GM12878 (cell line): ENCODE measurements at regions not wholly inside any gene's neighbourhood (a gene's known extent, or its start where the extent isn't known, plus 50 kb on each side); places are given as distances from the start of the nearest gene placed in this dataset.

Experiments
- ATAC-seq: fragments of 200-7000 bp; cut with Tn5 transposase; 3 replicates; pipeline ENCODE4 v1.9.1; 2020; ENCODE audit warnings: mild to moderate bottlenecking, moderate library complexity
- BruUV-seq: library from RNA; stranded (reverse); fragments of 400-500 nt; replicated peaks from 2 replicates; lab custom pipeline; 2021; lab: Mats Ljungman, UMichigan
- CTCF ChIA-PET: fragments of 300-600 bp; sonication (Branson Sonifier 250); formaldehyde crosslinking; extraction: SDS; loops from one replicate; lab custom pipeline; 2021; ENCODE audit warnings: inconsistent platforms; lab: Yijun Ruan, JAX
- POLR2A ChIA-PET: fragments of 350-600 bp; formaldehyde crosslinking; extraction: SDS; loops from one replicate; lab custom pipeline; 2021; ENCODE audit warnings: inconsistent platforms; lab: Charles Lee
- RAD21 ChIA-PET: fragments of 300-600 bp; sonication (Branson Sonifier 250); formaldehyde crosslinking; loops from one replicate; lab custom pipeline; 2023; ENCODE audit warnings: antibody characterized with exemption; ENCODE audit not compliant: unreplicated experiment; lab: Charles Lee
- SMC1A ChIA-PET: fragments of 300-600 bp; sonication (Branson Sonifier 250); formaldehyde crosslinking; loops from one replicate; lab custom pipeline; 2023; ENCODE audit not compliant: unreplicated experiment, uncharacterized antibody; lab: Charles Lee
- DNase-seq: peaks from one replicate; pipeline ENCODE4 v3.0.0-alpha.2; 2011; ENCODE audit warnings: low read depth, low spot score
- FAIRE-seq: peaks from 3 replicates; lab custom pipeline; 2011; peaks lifted over from hg19 to GRCh38; lab: Jason Lieb, UNC
- H2AFZ ChIP-seq: 2 replicates; pipeline ENCODE4 v1.6.0; 2011; ENCODE audit warnings: low read depth, low read length, control low read depth; ENCODE audit not compliant: control insufficient read depth
- H3K27ac ChIP-seq: 2 replicates; pipeline ENCODE4 v1.5.1; 2011; ENCODE audit warnings: control low read depth; ENCODE audit not compliant: control insufficient read depth, insufficient read depth
- H3K27me3 ChIP-seq, 2 experiments: replicated peaks in 1 of 2; 2 replicates each; pipeline versions ENCODE4 v1.6.0 to v1.6.1; 2011; ENCODE audit warnings: low read length in 1 of 2; ENCODE audit not compliant: control insufficient read depth in 2 of 2, insufficient read depth in 2 of 2
- H3K36me3 ChIP-seq, 2 experiments: 2 replicates each; pipeline ENCODE4 v1.5.1; 2011; ENCODE audit warnings: low read length in 1 of 2; ENCODE audit not compliant: control insufficient read depth in 2 of 2, insufficient read depth in 2 of 2
- H3K4me1 ChIP-seq: 2 replicates; pipeline ENCODE4 v1.6.1; 2011; ENCODE audit warnings: mild to moderate bottlenecking, low read length, moderate library complexity, mixed read lengths; ENCODE audit not compliant: control insufficient read depth, insufficient read depth
- H3K4me2 ChIP-seq: 2 replicates; pipeline ENCODE4 v1.6.0; 2011; ENCODE audit warnings: control low read depth; ENCODE audit not compliant: control insufficient read depth, insufficient read depth
- H3K4me3 ChIP-seq: fragments of 200-600 bp; sonication (generic); 2 replicates; pipeline ENCODE4 v1.5.1; 2016
- H3K79me2 ChIP-seq: 2 replicates; pipeline ENCODE4 v1.6.0; 2011; ENCODE audit warnings: low read length; ENCODE audit not compliant: control insufficient read depth, insufficient read depth
- H3K9ac ChIP-seq: 2 replicates; pipeline ENCODE4 v1.8.0; 2011; ENCODE audit warnings: low read length, control low read depth, mixed read lengths; ENCODE audit not compliant: control insufficient read depth, insufficient read depth
- H3K9me3 ChIP-seq: replicated peaks from 3 replicates; pipeline ENCODE4 v1.5.1; 2011; ENCODE audit warnings: mild to moderate bottlenecking, low read length; ENCODE audit not compliant: control insufficient read depth, insufficient read depth
- H4K20me1 ChIP-seq: 2 replicates; pipeline ENCODE4 v1.6.0; 2011; ENCODE audit not compliant: control insufficient read depth, insufficient read depth
- BACH1 ChIP-seq: fragments of 450-650 bp; IDR thresholded peaks from 2 replicates; pipeline ENCODE4 v1.6.1; 2017; ENCODE audit warnings: mild to moderate bottlenecking, borderline replicate concordance
- CEBPZ ChIP-seq: fragments of 150-350 bp; IDR thresholded peaks from 2 replicates; pipeline ENCODE4 v1.6.1; 2016; ENCODE audit warnings: low read depth, low read length
- HSF1 ChIP-seq: fragments of 150-350 bp; IDR thresholded peaks from 2 replicates; pipeline ENCODE4 v1.6.1; 2014; ENCODE audit warnings: mild to moderate bottlenecking, low read depth, low read length
- RCOR1 ChIP-seq: conservative IDR thresholded peaks from 2 replicates; pipeline ENCODE4 v1.6.1; 2012; ENCODE audit warnings: low read depth, low read length, improper control_type of control experiment
- SKIL ChIP-seq: fragments of 450-650 bp; IDR thresholded peaks from 2 replicates; pipeline ENCODE4 v1.6.1; 2017; ENCODE audit warnings: mild to moderate bottlenecking, low read depth, inconsistent platforms; ENCODE audit not compliant: poor library complexity, severe bottlenecking
- SMAD5 ChIP-seq: IDR thresholded peaks from 2 replicates; pipeline ENCODE4 v1.6.1; 2016; ENCODE audit warnings: antibody characterized with exemption, low read depth
- TCF3 ChIP-seq: IDR thresholded peaks from 2 replicates; pipeline ENCODE4 v1.6.1; 2012; ENCODE audit warnings: low read depth, mild to moderate bottlenecking, low read length, borderline replicate concordance; ENCODE audit not compliant: insufficient read depth
- ZNF207 ChIP-seq: fragments of 450-650 bp; IDR thresholded peaks from 2 replicates; pipeline ENCODE4 v1.6.1; 2014; ENCODE audit warnings: antibody characterized with exemption, mild to moderate bottlenecking, borderline replicate concordance
- WGBS: methylation state at CpG from one replicate; pipeline ENCODE4 v1.1.6; 2016; ENCODE audit warnings: low lambda C conversion rate; ENCODE audit not compliant: insufficient replicate concordance, insufficient coverage; ENCODE audit errors: missing lambda C conversion rate; 5-methylcytosine and 5-hydroxymethylcytosine counted together
- in situ Hi-C: fragments of 300-500 bp; cut with MboI; formaldehyde crosslinking; loops from 9 replicates; pipeline ENCODE4 v1.14.3; 2018; ENCODE audit warnings: mixed read lengths
- intact Hi-C: fragments of 100-400 bp; cut with micrococcal nuclease; formaldehyde crosslinking; loops from one replicate; pipeline ENCODE4 v1.14.2; 2022; ENCODE audit not compliant: unreplicated experiment

- SMC1A ChIA-PET: interaction anchor here (0.9 to 1.6 kb wide), 2 partner anchors 8 to 37 kb away, joined by 3 read pairs; no protein-coding TSS in a partner anchor
- Histone ChIP-seq H3K9me3 (no peaks in the 10 kb centered on the region; the same call in 2 of the 3 replicates), H3K4me3 (no peak overlapping the region), H3K4me2 (no peak overlapping the region), H3K79me2 (no peaks in the 10 kb centered on the region), H3K9ac (no peak overlapping the region), H3K4me1 (no peaks in the 10 kb centered on the region)
- in situ Hi-C loops: no loop called here
- DNase-seq (no peak), ATAC-seq (no peak)
- TF ChIP-seq RCOR1 (no peak), SKIL (no peak), HSF1 (no peak), BACH1 (no peak), SMAD5 (no peak), CEBPZ (no peak), TCF3 (no peak), ZNF207 (no peak)
- TF ChIP-seq, all 136 proteins: peak for 0
- ChIA-PET RAD21 (no interaction called here), POLR2A (no interaction called here), CTCF (interaction anchor here (0.6 to 1.0 kb wide), 2 partner anchors 29 to 157 kb away, joined by 3 read pairs; no protein-coding TSS in a partner anchor)
- BruUV-seq: no TSS peak
- no peaks in the 10 kb centered on the region; a peak in 1 of 4 replicates for H3K36me3 ChIP-seq
- no peak overlapping the region for H2AFZ ChIP-seq
- intact Hi-C loops: no loop called here
- FAIRE-seq: no peak
- WGBS: 94% methylated on average over 5 of the region's 5 CpGs
- H3K27me3 ChIP-seq: no peaks in the 10 kb centered on the region
- H4K20me1 ChIP-seq: no peaks in the 10 kb centered on the region
- H3K27ac ChIP-seq: no peak overlapping the region
These were observed 352.6 kb downstream of the MRPL39 start for GRCh38 chr21:25254491-25255174.
